SK-N-SH treated with all-trans-retinoic acid at 6 μM for 48 hours (cell line): ENCODE measurements at regions not wholly inside any gene's neighbourhood (a gene's known extent, or its start where the extent isn't known, plus 50 kb on each side); places are given as distances from the start of the nearest gene placed in this dataset.

Experiments
- CREB5 ChIP-seq: fragments of 250-450 bp; sonication (Bioruptor Pico); IDR thresholded peaks from 2 replicates; pipeline ENCODE4 v1.5.1; 2020; ENCODE audit warnings: low read depth, mild to moderate bottlenecking, moderate library complexity
- OSR1 ChIP-seq: fragments of 250-450 bp; sonication (Bioruptor Pico); IDR thresholded peaks from 2 replicates; pipeline ENCODE4 v1.8.0; 2022; ENCODE audit warnings: moderate library complexity, mild to moderate bottlenecking, inconsistent platforms
- TSHZ2 ChIP-seq: fragments of 250-450 bp; sonication (Bioruptor Pico); IDR thresholded peaks from 2 replicates; pipeline ENCODE4 v1.5.0; 2020; ENCODE audit warnings: mild to moderate bottlenecking, moderate library complexity
- ZFP30 ChIP-seq: fragments of 450-650 bp; formaldehyde crosslinking; IDR thresholded peaks from 2 replicates; pipeline ENCODE4 v1.5.0; 2022; ENCODE audit warnings: mild to moderate bottlenecking, moderate library complexity
- ZNF565 ChIP-seq: fragments of 450-650 bp; formaldehyde crosslinking; conservative IDR thresholded peaks from 2 replicates; pipeline ENCODE4 v1.5.0; 2020; ENCODE audit warnings: low read depth, mild to moderate bottlenecking, moderate library complexity

DNA sequence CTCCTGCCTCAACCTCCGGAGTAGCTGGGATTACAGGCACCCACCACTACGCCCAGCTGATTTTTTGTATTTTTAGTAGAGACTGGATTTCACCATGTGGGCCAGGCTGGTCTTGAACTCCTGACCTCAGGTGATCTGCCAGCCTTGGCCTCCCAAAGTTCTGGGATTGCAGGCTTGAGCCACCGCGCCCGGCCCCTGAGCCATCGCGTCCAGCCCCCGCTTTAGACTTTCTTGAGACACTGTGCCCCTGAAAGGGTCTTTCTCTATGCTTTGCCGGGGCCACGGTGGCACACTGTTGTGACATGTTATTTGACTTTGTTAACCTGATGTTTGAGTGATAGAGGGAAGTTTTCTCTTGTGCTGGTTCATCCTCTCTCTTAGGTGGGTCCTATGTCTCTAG, 186.4 kb downstream of the BTG1 start:
- no peak for TF ChIP-seq OSR1 (CRISPR knock-in tag)
- TF ChIP-seq TSHZ2: no peak
- no peak for TF ChIP-seq CREB5 (CRISPR knock-in tag)
- no peak for TF ChIP-seq ZNF565 (CRISPR knock-in tag)
- no peak for TF ChIP-seq ZFP30 (CRISPR knock-in tag)
